ENCODE measurements at regions not wholly inside any gene's neighbourhood (a gene's known extent, or its start where the extent isn't known, plus 50 kb on each side); places are given as distances from the start of the nearest gene placed in this dataset.

- TF ChIP-seq CBX2 (IDR thresholded peaks at IDR 0.05; ENCODE audit: insufficient read depth, low read length, poor library complexity, severe bottlenecking) (no peak), NCOR1 (IDR thresholded peaks at IDR 0.05) (no peak), BHLHE40 (IDR thresholded peaks at IDR 0.05; ENCODE audit: low read length) (no peak), MAX (CRISPR knock-in tag; IDR thresholded peaks at IDR 0.05) (no peak), TRIM24 (IDR thresholded peaks at IDR 0.05) (no peak), CTCF (IDR thresholded peaks at IDR 0.05 in 2 of 3, conservative IDR thresholded peaks at IDR 0.05 in 1 of 3; ENCODE audit: insufficient read depth in 2 of 3, low read depth in 1 of 3, low read length in 3 of 3) (no peak), USF2 (CRISPR knock-in tag; IDR thresholded peaks at IDR 0.05) (no peak), POLR2AphosphoS5 (IDR thresholded peaks at IDR 0.05; ENCODE audit: control insufficient read depth, insufficient read depth, low read depth, low read length) (no peak), ZEB2 (IDR thresholded peaks at IDR 0.05) (no peak)
These were observed 302.4 kb downstream of the SLC4A3 start for GRCh38 chr2:219929835-219930234.

Measured in K562 (cell line).